GM12891 (cell line): ENCODE measurements at regions not wholly inside any gene's neighbourhood (a gene's known extent, or its start where the extent isn't known, plus 50 kb on each side); places are given as distances from the start of the nearest gene placed in this dataset.

Source experiments
- POLR2A ChIP-seq: IDR thresholded peaks from 2 replicates; pipeline ENCODE4 v1.6.1; 2011; ENCODE audit warnings: low read depth, low read length, control low read depth
- POLR2AphosphoS5 ChIP-seq: IDR thresholded peaks from 2 replicates; pipeline ENCODE4 v1.6.1; 2011; ENCODE audit warnings: low read depth, low read length, control low read depth
- TAF1 ChIP-seq: IDR thresholded peaks from 2 replicates; pipeline ENCODE4 v1.6.1; 2011; ENCODE audit warnings: low read depth, low read length, control low read depth

GRCh38 chr3:30510596-30510995 lies 95.8 kb upstream of the TGFBR2 start:
- TF ChIP-seq POLR2A (no peak), TAF1 (no peak), POLR2AphosphoS5 (no peak)
